Calu3 (cell line): ENCODE measurements at regions not wholly inside any gene's neighbourhood (a gene's known extent, or its start where the extent isn't known, plus 50 kb on each side); places are given as distances from the start of the nearest gene placed in this dataset.

Source experiments
- BruUV-seq: library from RNA; stranded (reverse); fragments of 400-500 nt; replicated peaks from 2 replicates; lab custom pipeline; 2021; lab: Mats Ljungman, UMichigan
- CTCF ChIA-PET: fragments of 300-600 bp; sonication (Branson Sonifier 250); formaldehyde crosslinking; loops from one replicate; lab custom pipeline; 2022; ENCODE audit warnings: antibody characterized with exemption; lab: Charles Lee
- DNase-seq: peaks from one replicate; pipeline ENCODE4 v3.0.0; 2022
- H3K27ac Mint-ChIP-seq: one replicate; pipeline ENCODE4 v1.8.0; 2022; ENCODE audit warnings: mixed read lengths; ENCODE audit not compliant: unreplicated experiment
- H3K27me3 Mint-ChIP-seq: one replicate; pipeline ENCODE4 v1.8.0; 2022; ENCODE audit warnings: mixed read lengths; ENCODE audit not compliant: unreplicated experiment
- H3K36me3 Mint-ChIP-seq: one replicate; pipeline ENCODE4 v1.8.0; 2022; ENCODE audit warnings: mild to moderate bottlenecking, moderate library complexity, mixed read lengths; ENCODE audit not compliant: insufficient read depth, unreplicated experiment
- H3K4me1 Mint-ChIP-seq: one replicate; pipeline ENCODE4 v1.8.0; 2022; ENCODE audit warnings: mild to moderate bottlenecking, low read depth, mixed read lengths; ENCODE audit not compliant: unreplicated experiment
- H3K4me3 Mint-ChIP-seq: one replicate; pipeline ENCODE4 v1.8.0; 2022; ENCODE audit warnings: mild to moderate bottlenecking, low read depth, moderate library complexity, mixed read lengths; ENCODE audit not compliant: unreplicated experiment
- H3K9me3 Mint-ChIP-seq: one replicate; pipeline ENCODE4 v1.8.0; 2022; ENCODE audit warnings: low read depth, mixed read lengths; ENCODE audit not compliant: unreplicated experiment
- CTCF ChIP-seq: fragments of 200-600 bp; IDR thresholded peaks from one replicate; pipeline ENCODE4 v1.8.0; 2022; ENCODE audit warnings: antibody characterized with exemption; ENCODE audit not compliant: unreplicated experiment
- intact Hi-C: fragments of 100-400 bp; cut with micrococcal nuclease; formaldehyde crosslinking; loops from one replicate; pipeline ENCODE4 v1.10.0; 2022; ENCODE audit not compliant: unreplicated experiment

- no peak for TF ChIP-seq CTCF
- CTCF ChIA-PET = no interaction called here
- Mint-ChIP-seq H3K36me3 (no peaks in the 10 kb centered on the region), H3K4me1 (no peaks in the 10 kb centered on the region), H3K27ac (no peak overlapping the region), H3K4me3 (no peak overlapping the region), H3K27me3 (no peaks in the 10 kb centered on the region), H3K9me3 (peaks cover 7% of the 10 kb centered on the region)
- DNase-seq = no peak
- BruUV-seq = no TSS peak
- intact Hi-C loops = no loop called here
Measured at GRCh38 chr18:5611221-5611620, 67.4 kb upstream of the EPB41L3 start.

GRCh38 chr18:5608846-5609245 is 65.0 kb upstream of the EPB41L3 start:
- Mint-ChIP-seq H3K4me3 (no peak overlapping the region), H3K27me3 (no peaks in the 10 kb centered on the region), H3K27ac (no peak overlapping the region), H3K4me1 (no peaks in the 10 kb centered on the region), H3K36me3 (no peaks in the 10 kb centered on the region), H3K9me3 (peaks cover 9% of the 10 kb centered on the region)
- no peak for DNase-seq
- CTCF ChIA-PET = interaction anchor here (0.6 kb wide), 1 partner anchor 1528 kb away, joined by 3 read pairs; no protein-coding TSS in a partner anchor
- no peak for TF ChIP-seq CTCF
- no TSS peak for BruUV-seq
- intact Hi-C loops = no loop called here

GRCh38 chr18:5606951-5607350 is 63.2 kb upstream of the EPB41L3 start:
- no TSS peak for BruUV-seq
- H3K9me3 Mint-ChIP-seq = peaks cover 9% of the 10 kb centered on the region
- DNase-seq = no peak
- intact Hi-C loops = no loop called here
- no peaks in the 10 kb centered on the region for H3K27me3 Mint-ChIP-seq
- CTCF ChIA-PET = interaction anchor here (0.6 kb wide), 1 partner anchor 1439 kb away, joined by 3 read pairs; no protein-coding TSS in a partner anchor
- H3K36me3 Mint-ChIP-seq = no peaks in the 10 kb centered on the region
- no peak overlapping the region for H3K27ac Mint-ChIP-seq
- H3K4me1 Mint-ChIP-seq = no peaks in the 10 kb centered on the region
- no peak overlapping the region for H3K4me3 Mint-ChIP-seq
- no peak for TF ChIP-seq CTCF

- H3K36me3 Mint-ChIP-seq = no peaks in the 10 kb centered on the region
- H3K4me3 Mint-ChIP-seq = no peak overlapping the region
- H3K27me3 Mint-ChIP-seq = no peaks in the 10 kb centered on the region
- no peak for DNase-seq
- intact Hi-C loops = no loop called here
- no peaks in the 10 kb centered on the region for H3K4me1 Mint-ChIP-seq
- TF ChIP-seq CTCF = no peak
- peaks cover 9% of the 10 kb centered on the region for H3K9me3 Mint-ChIP-seq
- CTCF ChIA-PET = interaction anchor here (0.5 kb wide), 1 partner anchor 27 kb away, joined by 3 read pairs; no protein-coding TSS in a partner anchor
- H3K27ac Mint-ChIP-seq = no peak overlapping the region
- BruUV-seq = no TSS peak
Measured at GRCh38 chr18:5604778-5605177, 61.0 kb upstream of the EPB41L3 start.
